Endothelial cell of umbilical vein (primary cell): ENCODE measurements at regions not wholly inside any gene's neighbourhood (a gene's known extent, or its start where the extent isn't known, plus 50 kb on each side); places are given as distances from the start of the nearest gene placed in this dataset.

ENCODE experiments used
- BruUV-seq: library from RNA; stranded (reverse); fragments of 400-500 nt; replicated peaks from 2 replicates; lab custom pipeline; 2021; lab: Mats Ljungman, UMichigan
- CTCF ChIA-PET: fragments of 300-600, 350-600 bp; sonication (Branson Sonifier 250); formaldehyde crosslinking; loops from one replicate; lab custom pipeline; 2021; ENCODE audit warnings: antibody characterized with exemption, inconsistent platforms; lab: Charles Lee
- POLR2A ChIA-PET: fragments of 300-600, 350-600 bp; sonication (Branson Sonifier 250); formaldehyde crosslinking; loops from one replicate; lab custom pipeline; 2021; ENCODE audit warnings: antibody characterized with exemption, inconsistent platforms; lab: Charles Lee
- DNase-seq: peaks from one replicate; pipeline ENCODE4 v3.0.0-alpha.2; 2011; ENCODE audit warnings: low read depth, low spot score
- FAIRE-seq: peaks from 2 replicates; lab custom pipeline; 2011; peaks lifted over from hg19 to GRCh38; lab: Jason Lieb, UNC
- H2AFZ ChIP-seq: 2 replicates; pipeline ENCODE4 v1.6.0; 2012; ENCODE audit warnings: low read depth, low read length, control low read depth, inconsistent platforms
- H3K27ac ChIP-seq: 2 replicates; pipeline ENCODE4 v1.5.1; 2011; ENCODE audit warnings: low read depth, mild to moderate bottlenecking, control low read depth, low read length, moderate library complexity; ENCODE audit not compliant: insufficient read depth
- H3K27me3 ChIP-seq, 2 experiments: 2 replicates each; pipeline versions ENCODE4 v1.6.0 to v1.6.1; 2011; ENCODE audit warnings: low read length in 2 of 2, mixed read lengths in 1 of 2; ENCODE audit not compliant: control insufficient read depth in 2 of 2, insufficient read depth in 2 of 2
- H3K36me3 ChIP-seq, 2 experiments: 2 replicates in 1 of 2; 3 replicates in 1 of 2; pipeline ENCODE4 v1.5.1; 2011; ENCODE audit warnings: low read length in 2 of 2, mild to moderate bottlenecking in 1 of 2, moderate library complexity in 1 of 2; ENCODE audit not compliant: control insufficient read depth in 2 of 2, insufficient read depth in 2 of 2; ENCODE audit errors: extremely low read depth in 1 of 2
- H3K4me1 ChIP-seq: 3 replicates; pipeline ENCODE4 v1.5.1; 2011; ENCODE audit warnings: mild to moderate bottlenecking, low read length; ENCODE audit not compliant: control insufficient read depth, insufficient read depth; ENCODE audit errors: extremely low read depth
- H3K4me2 ChIP-seq: 2 replicates; pipeline ENCODE4 v1.6.1; 2011; ENCODE audit warnings: low read length, control low read depth, mixed read lengths; ENCODE audit not compliant: insufficient read depth
- H3K4me3 ChIP-seq, 3 experiments: fragments of 200-600 bp in 1 of 3; sonication (generic), shearing (Covaris generic) in 1 of 3; replicated peaks in 1 of 3; 2 replicates each; pipeline ENCODE4 v1.5.1; 2011 to 2016; ENCODE audit warnings: control low read depth in 3 of 3, low read length in 3 of 3, mild to moderate bottlenecking in 2 of 3, inconsistent platforms in 1 of 3, low read depth in 1 of 3, moderate library complexity in 1 of 3; ENCODE audit not compliant: insufficient read depth in 1 of 3
- H3K79me2 ChIP-seq: 2 replicates; pipeline ENCODE4 v1.6.0; 2012; ENCODE audit warnings: low read length, inconsistent platforms; ENCODE audit not compliant: control insufficient read depth, insufficient read depth
- H3K9ac ChIP-seq: replicated peaks from 2 replicates; pipeline ENCODE3; 2011; ENCODE audit warnings: low read length, control low read depth; ENCODE audit not compliant: insufficient read depth; ENCODE audit errors: extremely low read depth
- H3K9me1 ChIP-seq: replicated peaks from 3 replicates; pipeline ENCODE4 v1.6.0; 2011; ENCODE audit warnings: mild to moderate bottlenecking, low read length; ENCODE audit not compliant: control insufficient read depth, insufficient read depth; ENCODE audit errors: extremely low read depth
- H3K9me3 ChIP-seq: replicated peaks from 2 replicates; pipeline ENCODE4 v1.5.1; 2012; ENCODE audit warnings: low read length, inconsistent platforms; ENCODE audit not compliant: control insufficient read depth, insufficient read depth
- H4K20me1 ChIP-seq: replicated peaks from 2 replicates; pipeline ENCODE3; 2011; ENCODE audit warnings: mild to moderate bottlenecking, low read length; ENCODE audit not compliant: control insufficient read depth, insufficient read depth; ENCODE audit errors: extremely low read depth
- EZH2 ChIP-seq: IDR thresholded peaks from 2 replicates; pipeline ENCODE4 v1.6.1; 2012; ENCODE audit warnings: borderline replicate concordance, low read depth, mild to moderate bottlenecking, moderate library complexity, low read length, inconsistent platforms; ENCODE audit not compliant: severe bottlenecking
- FOS ChIP-seq: IDR thresholded peaks from 2 replicates; pipeline ENCODE4 v1.6.1; 2011; ENCODE audit warnings: mild to moderate bottlenecking, low read length, moderate library complexity, borderline replicate concordance; ENCODE audit not compliant: insufficient read depth
- GATA2 ChIP-seq: IDR thresholded peaks from 2 replicates; pipeline ENCODE4 v1.7.0; 2011; ENCODE audit warnings: low read depth, mild to moderate bottlenecking, moderate library complexity, mixed read lengths, low read length; ENCODE audit not compliant: insufficient read length, insufficient read depth
- JUN ChIP-seq: IDR thresholded peaks from 2 replicates; pipeline ENCODE4 v1.6.1; 2011; ENCODE audit warnings: borderline replicate concordance, low read depth; ENCODE audit not compliant: insufficient read length, insufficient read depth
- MYC ChIP-seq: IDR thresholded peaks from one replicate; pipeline ENCODE4 v1.6.1; 2011; ENCODE audit warnings: mild to moderate bottlenecking, low read depth, low read length
- POLR2A ChIP-seq: IDR thresholded peaks from 2 replicates; pipeline ENCODE4 v1.6.1; 2012; ENCODE audit warnings: low read depth, mild to moderate bottlenecking, control low read depth, low read length
- POLR2AphosphoS5 ChIP-seq: IDR thresholded peaks from 2 replicates; pipeline ENCODE4 v1.6.1; 2012; ENCODE audit warnings: low read depth, mild to moderate bottlenecking, control low read depth, low read length, moderate library complexity; ENCODE audit not compliant: insufficient read depth
- dilution Hi-C: fragments of 300-500 bp; cut with MboI; formaldehyde crosslinking; loops from one replicate; pipeline ENCODE4 v1.15.0; 2019; ENCODE audit warnings: low sequenced_read_pairs; ENCODE audit not compliant: extremely low pct_ligation_motif_present
- intact Hi-C: fragments of 100-400 bp; cut with micrococcal nuclease; formaldehyde crosslinking; loops from one replicate; pipeline ENCODE4 v1.10.0; 2022
- TF ChIP-seq, protein P1 (sequence below), 2 donors: IDR thresholded peaks; 1 replicate in 1 of 2; 2 replicates in 1 of 2; pipeline ENCODE4 v1.5.1; 2011; ENCODE audit warnings: low read length in 2 of 2, mild to moderate bottlenecking in 2 of 2, moderate library complexity in 2 of 2, control low read depth in 1 of 2, inconsistent platforms in 1 of 2, low read depth in 1 of 2; ENCODE audit not compliant: insufficient read depth in 1 of 2; ENCODE audit errors: extremely low read depth in 1 of 2
- TF ChIP-seq, protein P2 (sequence below): IDR thresholded peaks from 2 replicates; pipeline ENCODE4 v1.6.1; 2011; ENCODE audit not compliant: insufficient read depth, insufficient read length

DNA sequence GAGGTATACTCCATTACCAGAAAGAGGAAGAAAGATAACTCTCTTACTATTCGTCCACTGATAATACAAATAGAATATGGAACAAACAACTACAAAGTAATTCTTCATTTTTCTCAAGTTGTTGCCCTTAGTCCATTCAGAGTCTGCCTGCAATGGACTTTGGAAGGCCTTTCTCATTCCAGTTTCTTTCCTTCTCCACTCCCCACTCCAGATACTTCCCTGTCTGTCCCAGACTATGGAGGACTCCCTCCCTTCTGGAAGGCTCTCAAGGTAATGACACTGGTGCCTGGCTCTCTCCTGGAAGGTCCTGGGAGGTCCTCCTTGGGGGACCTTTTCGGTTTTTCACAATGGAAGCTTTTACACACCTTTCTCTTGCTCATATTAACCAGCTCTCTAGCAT, 167.8 kb downstream of the SDHAF3 start:
- H3K27ac ChIP-seq, result no peak overlapping the region
- no peaks in the 10 kb centered on the region for H3K9me1 ChIP-seq
- DNase-seq (no peak), FAIRE-seq (no peak)
- dilution Hi-C loops, result no loop called here
- BruUV-seq, result no TSS peak
- ChIA-PET POLR2A (no interaction called here), CTCF (no interaction called here)
- no peaks in the 10 kb centered on the region for H4K20me1 ChIP-seq
- H2AFZ ChIP-seq, result no peak overlapping the region
- no peak for TF ChIP-seq POLR2A
- TF ChIP-seq, protein P1, sequence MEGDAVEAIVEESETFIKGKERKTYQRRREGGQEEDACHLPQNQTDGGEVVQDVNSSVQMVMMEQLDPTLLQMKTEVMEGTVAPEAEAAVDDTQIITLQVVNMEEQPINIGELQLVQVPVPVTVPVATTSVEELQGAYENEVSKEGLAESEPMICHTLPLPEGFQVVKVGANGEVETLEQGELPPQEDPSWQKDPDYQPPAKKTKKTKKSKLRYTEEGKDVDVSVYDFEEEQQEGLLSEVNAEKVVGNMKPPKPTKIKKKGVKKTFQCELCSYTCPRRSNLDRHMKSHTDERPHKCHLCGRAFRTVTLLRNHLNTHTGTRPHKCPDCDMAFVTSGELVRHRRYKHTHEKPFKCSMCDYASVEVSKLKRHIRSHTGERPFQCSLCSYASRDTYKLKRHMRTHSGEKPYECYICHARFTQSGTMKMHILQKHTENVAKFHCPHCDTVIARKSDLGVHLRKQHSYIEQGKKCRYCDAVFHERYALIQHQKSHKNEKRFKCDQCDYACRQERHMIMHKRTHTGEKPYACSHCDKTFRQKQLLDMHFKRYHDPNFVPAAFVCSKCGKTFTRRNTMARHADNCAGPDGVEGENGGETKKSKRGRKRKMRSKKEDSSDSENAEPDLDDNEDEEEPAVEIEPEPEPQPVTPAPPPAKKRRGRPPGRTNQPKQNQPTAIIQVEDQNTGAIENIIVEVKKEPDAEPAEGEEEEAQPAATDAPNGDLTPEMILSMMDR (IDR thresholded peaks at IDR 0.05; ENCODE audit: extremely low read depth in 1 of 2, insufficient read depth in 1 of 2, low read depth in 1 of 2, low read length in 2 of 2), result no peak
- TF ChIP-seq JUN, result no peak
- no peak for TF ChIP-seq POLR2AphosphoS5
- no peak for TF ChIP-seq EZH2
- TF ChIP-seq, protein P2, sequence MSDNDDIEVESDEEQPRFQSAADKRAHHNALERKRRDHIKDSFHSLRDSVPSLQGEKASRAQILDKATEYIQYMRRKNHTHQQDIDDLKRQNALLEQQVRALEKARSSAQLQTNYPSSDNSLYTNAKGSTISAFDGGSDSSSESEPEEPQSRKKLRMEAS, result no peak
- no peak for TF ChIP-seq MYC
- TF ChIP-seq GATA2, result no peak
- no peak for TF ChIP-seq FOS
- intact Hi-C loops, result no loop called here
- no peak overlapping the region for H3K4me2 ChIP-seq
- H3K4me1 ChIP-seq, result no peaks in the 10 kb centered on the region
- H3K27me3 ChIP-seq, result no peaks in the 10 kb centered on the region
- H3K4me3 ChIP-seq, result no peak overlapping the region
- no peaks in the 10 kb centered on the region for H3K79me2 ChIP-seq
- H3K9ac ChIP-seq, result no peak overlapping the region
- H3K9me3 ChIP-seq, result no peaks in the 10 kb centered on the region
- H3K36me3 ChIP-seq, result no peaks in the 10 kb centered on the region
